A549 (cell line): ENCODE measurements at regions not wholly inside any gene's neighbourhood (a gene's known extent, or its start where the extent isn't known, plus 50 kb on each side); places are given as distances from the start of the nearest gene placed in this dataset.

ENCODE experiments used
- ATAC-seq, 2 experiments: fragments of 200-7000 bp in 1 of 2; fragments of >200 bp in 1 of 2; cut with Nextera tagmentation in 1 of 2; cut with Tn5 transposase in 1 of 2; 3 replicates each; pipeline versions ENCODE4 v1.8.0 to v1.9.1; 2018 to 2020; ENCODE audit warnings: mild to moderate bottlenecking in 1 of 2, moderate library complexity in 1 of 2
- CTCF ChIA-PET: fragments of 300-600 bp; sonication (Branson Sonifier 250); formaldehyde crosslinking; extraction: SDS; loops from one replicate; lab custom pipeline; 2021; ENCODE audit warnings: antibody characterized with exemption, inconsistent platforms; lab: Yijun Ruan, JAX
- POLR2A ChIA-PET: fragments of 350-600 bp; formaldehyde crosslinking; extraction: SDS; loops from one replicate; lab custom pipeline; 2021; ENCODE audit warnings: antibody characterized with exemption, inconsistent platforms; lab: Yijun Ruan, JAX
- DNase-seq, 2 experiments: peaks; one replicate each; pipeline versions ENCODE4 v3.0.0 to v3.0.0-alpha.2; 2011 to 2016; ENCODE audit warnings: low read depth in 1 of 2, low spot score in 1 of 2
- FAIRE-seq: peaks from 2 replicates; lab custom pipeline; 2011; peaks lifted over from hg19 to GRCh38; lab: Jason Lieb, UNC
- H3K27ac ChIP-seq, 2 experiments: fragments of >200 bp; sonication (Bioruptor Twin); formaldehyde crosslinking; 3 replicates each; pipeline ENCODE4 v1.5.1; 2016 to 2017
- H3K4me1 ChIP-seq: fragments of >200 bp; sonication (Bioruptor Twin); formaldehyde crosslinking; 3 replicates; pipeline ENCODE4 v1.6.1; 2016
- H3K4me2 ChIP-seq: fragments of >200 bp; sonication (Bioruptor Twin); formaldehyde crosslinking; 3 replicates; pipeline ENCODE4 v1.6.1; 2016
- H3K4me3 ChIP-seq: fragments of >200 bp; sonication (Bioruptor Twin); formaldehyde crosslinking; 3 replicates; pipeline ENCODE4 v1.5.1; 2016
- H3K9me3 ChIP-seq: fragments of >200 bp; sonication (Bioruptor Twin); formaldehyde crosslinking; 3 replicates; pipeline ENCODE4 v1.6.1; 2016
- BHLHE40 ChIP-seq: IDR thresholded peaks from 2 replicates; pipeline ENCODE4 v1.6.1; 2012; ENCODE audit warnings: low read depth, low read length, inconsistent platforms
- CEBPB ChIP-seq, 2 experiments: fragments of >200 bp in 1 of 2; sonication (Bioruptor Twin) in 1 of 2; formaldehyde crosslinking in 1 of 2; IDR thresholded peaks; 2 replicates each; pipeline ENCODE4 v1.6.1; 2012 to 2016
- EHMT2 ChIP-seq: fragments of 200-600 bp; sonication (generic); IDR thresholded peaks from 2 replicates; pipeline ENCODE4 v1.6.1; 2016; ENCODE audit warnings: antibody characterized with exemption, low read depth, mild to moderate bottlenecking, moderate library complexity
- EP300 ChIP-seq, 2 experiments: fragments of >200 bp; sonication (Bioruptor Twin); formaldehyde crosslinking; IDR thresholded peaks; 2 replicates in 1 of 2; 3 replicates in 1 of 2; pipeline ENCODE4 v1.6.1; 2016 to 2017
- FOSL2 ChIP-seq, 2 experiments: fragments of 450-650 bp in 1 of 2; fragments of >200 bp in 1 of 2; sonication (Bioruptor Twin) in 1 of 2; formaldehyde crosslinking; IDR thresholded peaks; 2 replicates each; pipeline versions ENCODE4 v1.5.0 to v1.6.1; 2016 to 2020; ENCODE audit warnings: mild to moderate bottlenecking in 1 of 2, moderate library complexity in 1 of 2
- FOXS1 ChIP-seq: fragments of 250-450 bp; sonication (Bioruptor Pico); IDR thresholded peaks from 2 replicates; pipeline ENCODE4 v1.5.0; 2020; ENCODE audit warnings: mild to moderate bottlenecking, moderate library complexity
- HDAC2 ChIP-seq: fragments of 200-600 bp; sonication (generic); IDR thresholded peaks from 2 replicates; pipeline ENCODE4 v1.6.1; 2016
- HEYL ChIP-seq: fragments of 250-450 bp; sonication (Bioruptor Pico); IDR thresholded peaks from 2 replicates; pipeline ENCODE4 v1.8.0; 2021; ENCODE audit warnings: mild to moderate bottlenecking, moderate library complexity
- JUNB ChIP-seq: fragments of >200 bp; sonication (Bioruptor Twin); formaldehyde crosslinking; IDR thresholded peaks from 2 replicates; pipeline ENCODE4 v1.6.1; 2016
- KDM5A ChIP-seq: fragments of 200-600 bp; sonication (generic); IDR thresholded peaks from 2 replicates; pipeline ENCODE4 v1.6.1; 2016; ENCODE audit warnings: antibody characterized with exemption, mild to moderate bottlenecking
- MAZ ChIP-seq: fragments of 150-350 bp; IDR thresholded peaks from 2 replicates; pipeline ENCODE4 v1.6.1; 2014; ENCODE audit warnings: antibody characterized with exemption, low read depth, low read length, borderline replicate concordance
- NFE2L2 ChIP-seq: fragments of 150-350 bp; conservative IDR thresholded peaks from 2 replicates; pipeline ENCODE4 v1.6.1; 2014; ENCODE audit warnings: low read length
- POLR2A ChIP-seq: IDR thresholded peaks from 2 replicates; pipeline ENCODE4 v1.6.1; 2012; ENCODE audit warnings: mild to moderate bottlenecking, low read length
- TFCP2L1 ChIP-seq: fragments of 250-450 bp; sonication (Bioruptor Pico); IDR thresholded peaks from 2 replicates; pipeline ENCODE4 v1.5.0; 2021; ENCODE audit warnings: mild to moderate bottlenecking
- TP53 ChIP-seq: fragments of 250-450 bp; sonication (Bioruptor Pico); IDR thresholded peaks from 2 replicates; pipeline ENCODE4 v1.5.0; 2021; ENCODE audit warnings: mild to moderate bottlenecking, moderate library complexity
- ZNF302 ChIP-seq: fragments of 250-450 bp; sonication (Bioruptor Pico); IDR thresholded peaks from 2 replicates; pipeline ENCODE4 v1.9.0; 2021; ENCODE audit warnings: inconsistent platforms, mild to moderate bottlenecking, moderate library complexity
- WGBS: methylation state at CpG from one replicate; pipeline ENCODE4 v1.1.6; 2017; ENCODE audit errors: missing lambda C conversion rate; 5-methylcytosine and 5-hydroxymethylcytosine counted together
- TF ChIP-seq, protein P1 (sequence below): fragments of 250-450 bp; sonication (Bioruptor Pico); IDR thresholded peaks from 2 replicates; pipeline ENCODE4 v1.5.0; 2020; ENCODE audit warnings: low read depth, mild to moderate bottlenecking, moderate library complexity
- TF ChIP-seq, protein P2 (sequence below): IDR thresholded peaks from 2 replicates; pipeline ENCODE4 v1.6.1; 2012
- TF ChIP-seq, protein P3 (sequence below): fragments of 200-600 bp; sonication (generic); IDR thresholded peaks from 2 replicates; pipeline ENCODE4 v1.6.1; 2016; ENCODE audit warnings: antibody characterized with exemption, mild to moderate bottlenecking, moderate library complexity

DNA sequence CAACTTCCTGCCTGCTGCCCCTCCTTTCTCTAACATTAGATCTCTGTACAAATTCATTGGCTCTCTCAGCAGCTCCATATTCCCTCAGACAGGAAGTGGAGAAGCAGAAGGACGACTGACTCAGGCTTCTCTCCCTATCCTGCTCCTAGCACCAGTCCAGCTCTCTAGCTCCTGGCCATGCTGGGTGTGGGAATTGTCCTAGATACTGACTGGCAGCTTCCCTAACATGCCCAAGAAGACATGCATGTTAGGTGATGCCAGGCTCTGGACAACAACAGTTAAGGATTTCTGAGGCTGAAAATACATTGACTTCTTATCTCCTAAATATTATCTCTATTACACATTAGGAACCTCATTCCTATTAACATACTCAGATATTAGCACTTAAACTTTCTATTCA lies 292.9 kb downstream of the IKZF2 start:
- no peak for ATAC-seq
- no peak for TF ChIP-seq JUNB
- no peak for TF ChIP-seq EP300 (IDR thresholded peaks at IDR 0.05)
- TF ChIP-seq POLR2A, result no peak
- TF ChIP-seq KDM5A, result no peak
- TF ChIP-seq NFE2L2, result no peak
- no peak for TF ChIP-seq BHLHE40
- TF ChIP-seq FOSL2 (IDR thresholded peaks at IDR 0.05), result no peak
- no peak for TF ChIP-seq FOSL2 (CRISPR knock-in tag; IDR thresholded peaks at IDR 0.05)
- no peak for TF ChIP-seq CEBPB (IDR thresholded peaks at IDR 0.05)
- TF ChIP-seq TFCP2L1 (CRISPR knock-in tag), result no peak
- TF ChIP-seq MAZ, result no peak
- no peak for TF ChIP-seq HDAC2
- TF ChIP-seq, protein P1, sequence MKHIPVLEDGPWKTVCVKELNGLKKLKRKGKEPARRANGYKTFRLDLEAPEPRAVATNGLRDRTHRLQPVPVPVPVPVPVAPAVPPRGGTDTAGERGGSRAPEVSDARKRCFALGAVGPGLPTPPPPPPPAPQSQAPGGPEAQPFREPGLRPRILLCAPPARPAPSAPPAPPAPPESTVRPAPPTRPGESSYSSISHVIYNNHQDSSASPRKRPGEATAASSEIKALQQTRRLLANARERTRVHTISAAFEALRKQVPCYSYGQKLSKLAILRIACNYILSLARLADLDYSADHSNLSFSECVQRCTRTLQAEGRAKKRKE (CRISPR knock-in tag), result no peak
- TF ChIP-seq FOXS1 (CRISPR knock-in tag), result no peak
- no peak for TF ChIP-seq EHMT2
- DNase-seq, result no peak
- Histone ChIP-seq H3K4me2 (no peak overlapping the region), H3K4me3 (no peak overlapping the region), H3K27ac (no peak overlapping the region), H3K9me3 (0 out of 3 replicates have a peak, but pooled peaks cover 9% of the 10 kb centered on the region), H3K4me1 (no peaks in the 10 kb centered on the region)
- ChIA-PET POLR2A (no interaction called here), CTCF (no interaction called here)
- WGBS, result 0% methylated on average over 1 of the region's 1 CpG
- FAIRE-seq, result no peak

DNA sequence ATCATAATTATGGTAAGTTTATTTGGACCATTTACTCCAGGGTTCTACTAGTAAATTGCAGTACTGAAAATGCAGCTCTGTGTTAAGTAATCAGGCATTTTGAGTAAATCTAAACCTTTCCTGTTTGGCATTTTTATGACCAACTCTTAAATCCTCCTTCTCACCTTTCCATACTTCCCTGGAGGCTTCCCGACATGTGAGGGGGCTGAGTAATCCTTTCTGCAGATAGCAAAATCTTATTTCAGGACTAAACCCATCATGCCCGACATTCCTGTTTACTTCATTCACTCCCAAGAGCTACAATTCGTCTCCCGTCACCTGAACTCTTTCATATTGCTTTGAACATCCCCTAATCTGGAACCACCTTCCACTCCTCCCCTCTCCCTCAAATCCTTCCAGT lies 296.6 kb downstream of the IKZF2 start:
- Histone ChIP-seq H3K4me1 (no peaks in the 10 kb centered on the region), H3K4me3 (no peak overlapping the region), H3K4me2 (no peak overlapping the region), H3K27ac (no peak overlapping the region), H3K9me3 (no peaks in the 10 kb centered on the region)
- FAIRE-seq (no peak), ATAC-seq (no peak), DNase-seq (no peak)
- TF ChIP-seq, protein P2, sequence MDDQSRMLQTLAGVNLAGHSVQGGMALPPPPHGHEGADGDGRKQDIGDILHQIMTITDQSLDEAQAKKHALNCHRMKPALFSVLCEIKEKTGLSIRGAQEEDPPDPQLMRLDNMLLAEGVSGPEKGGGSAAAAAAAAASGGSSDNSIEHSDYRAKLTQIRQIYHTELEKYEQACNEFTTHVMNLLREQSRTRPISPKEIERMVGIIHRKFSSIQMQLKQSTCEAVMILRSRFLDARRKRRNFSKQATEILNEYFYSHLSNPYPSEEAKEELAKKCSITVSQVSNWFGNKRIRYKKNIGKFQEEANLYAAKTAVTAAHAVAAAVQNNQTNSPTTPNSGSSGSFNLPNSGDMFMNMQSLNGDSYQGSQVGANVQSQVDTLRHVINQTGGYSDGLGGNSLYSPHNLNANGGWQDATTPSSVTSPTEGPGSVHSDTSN, result no peak
- TF ChIP-seq HEYL (CRISPR knock-in tag) (no peak), KDM5A (no peak), ZNF302 (no peak)
- POLR2A ChIA-PET, result no interaction called here
- WGBS, result 45% methylated on average over 4 of the region's 4 CpGs
- CTCF ChIA-PET, result no interaction called here

DNA sequence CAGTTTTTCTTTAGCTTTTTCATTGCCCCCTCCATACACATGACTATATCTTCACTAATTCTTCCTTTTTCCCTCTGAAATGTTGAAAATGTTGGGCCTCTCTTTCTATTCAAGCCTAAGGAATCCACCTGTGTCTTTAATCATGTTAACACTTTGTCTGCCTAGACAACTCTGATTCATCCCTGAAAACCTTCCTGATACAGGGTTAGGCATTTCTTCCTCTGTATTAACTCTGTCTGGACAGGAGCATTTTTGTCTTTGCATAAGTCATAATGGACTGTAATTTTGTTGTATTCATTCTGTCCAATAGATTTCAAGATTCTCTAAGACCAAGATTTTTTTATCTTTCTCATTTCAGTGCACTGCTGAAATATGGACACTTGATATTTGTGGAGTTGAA lies 297.3 kb downstream of the IKZF2 start:
- Histone ChIP-seq H3K4me3 (no peak overlapping the region), H3K9me3 (no peaks in the 10 kb centered on the region), H3K4me2 (no peak overlapping the region), H3K27ac (no peak overlapping the region), H3K4me1 (no peaks in the 10 kb centered on the region)
- ChIA-PET CTCF (no interaction called here), POLR2A (no interaction called here)
- no peak for DNase-seq
- no peak for FAIRE-seq
- ATAC-seq, result no peak
- no peak for TF ChIP-seq TFCP2L1 (CRISPR knock-in tag)
- no peak for TF ChIP-seq EHMT2
- no peak for TF ChIP-seq TP53 (CRISPR knock-in tag)
- TF ChIP-seq, protein P3, sequence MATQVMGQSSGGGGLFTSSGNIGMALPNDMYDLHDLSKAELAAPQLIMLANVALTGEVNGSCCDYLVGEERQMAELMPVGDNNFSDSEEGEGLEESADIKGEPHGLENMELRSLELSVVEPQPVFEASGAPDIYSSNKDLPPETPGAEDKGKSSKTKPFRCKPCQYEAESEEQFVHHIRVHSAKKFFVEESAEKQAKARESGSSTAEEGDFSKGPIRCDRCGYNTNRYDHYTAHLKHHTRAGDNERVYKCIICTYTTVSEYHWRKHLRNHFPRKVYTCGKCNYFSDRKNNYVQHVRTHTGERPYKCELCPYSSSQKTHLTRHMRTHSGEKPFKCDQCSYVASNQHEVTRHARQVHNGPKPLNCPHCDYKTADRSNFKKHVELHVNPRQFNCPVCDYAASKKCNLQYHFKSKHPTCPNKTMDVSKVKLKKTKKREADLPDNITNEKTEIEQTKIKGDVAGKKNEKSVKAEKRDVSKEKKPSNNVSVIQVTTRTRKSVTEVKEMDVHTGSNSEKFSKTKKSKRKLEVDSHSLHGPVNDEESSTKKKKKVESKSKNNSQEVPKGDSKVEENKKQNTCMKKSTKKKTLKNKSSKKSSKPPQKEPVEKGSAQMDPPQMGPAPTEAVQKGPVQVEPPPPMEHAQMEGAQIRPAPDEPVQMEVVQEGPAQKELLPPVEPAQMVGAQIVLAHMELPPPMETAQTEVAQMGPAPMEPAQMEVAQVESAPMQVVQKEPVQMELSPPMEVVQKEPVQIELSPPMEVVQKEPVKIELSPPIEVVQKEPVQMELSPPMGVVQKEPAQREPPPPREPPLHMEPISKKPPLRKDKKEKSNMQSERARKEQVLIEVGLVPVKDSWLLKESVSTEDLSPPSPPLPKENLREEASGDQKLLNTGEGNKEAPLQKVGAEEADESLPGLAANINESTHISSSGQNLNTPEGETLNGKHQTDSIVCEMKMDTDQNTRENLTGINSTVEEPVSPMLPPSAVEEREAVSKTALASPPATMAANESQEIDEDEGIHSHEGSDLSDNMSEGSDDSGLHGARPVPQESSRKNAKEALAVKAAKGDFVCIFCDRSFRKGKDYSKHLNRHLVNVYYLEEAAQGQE, result no peak
